ENCODE measurements at regions not wholly inside any gene's neighbourhood (a gene's known extent, or its start where the extent isn't known, plus 50 kb on each side); places are given as distances from the start of the nearest gene placed in this dataset.

DNA sequence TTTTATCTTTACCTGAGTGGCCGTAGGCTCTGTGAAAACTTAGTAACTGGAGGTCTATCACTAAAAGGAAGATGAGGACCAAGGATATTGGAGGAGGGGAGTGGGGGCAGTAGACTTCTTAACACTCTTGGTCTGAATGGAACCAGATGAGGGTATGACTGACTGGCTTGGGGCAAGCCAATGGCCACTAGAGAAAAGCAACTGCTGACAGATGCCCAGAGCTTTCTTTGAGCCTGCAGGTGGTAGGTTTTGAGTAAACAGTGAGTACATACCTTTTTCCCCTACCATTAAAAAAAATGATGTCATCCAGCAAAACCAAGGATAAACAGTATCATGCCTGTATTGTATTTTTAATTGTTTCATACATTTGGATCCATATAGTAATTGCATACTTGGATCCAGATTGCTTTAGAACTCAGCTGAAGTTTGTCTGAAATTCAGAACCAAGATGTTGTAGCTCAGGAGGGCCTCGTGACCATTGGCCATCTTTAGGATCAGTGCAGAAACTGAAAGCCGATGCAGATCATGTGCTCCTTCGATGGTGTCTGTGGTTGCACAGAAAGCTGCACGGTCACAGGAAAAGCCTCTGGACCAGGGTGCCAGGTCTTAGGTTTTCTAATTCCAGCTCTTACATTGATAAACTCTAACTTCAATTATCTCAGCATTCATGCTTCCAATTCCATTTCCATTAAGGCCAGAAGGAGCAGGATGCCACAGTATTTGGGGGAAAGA lies 131.0 kb downstream of the PDGFRA start:
- TF ChIP-seq, protein P1, sequence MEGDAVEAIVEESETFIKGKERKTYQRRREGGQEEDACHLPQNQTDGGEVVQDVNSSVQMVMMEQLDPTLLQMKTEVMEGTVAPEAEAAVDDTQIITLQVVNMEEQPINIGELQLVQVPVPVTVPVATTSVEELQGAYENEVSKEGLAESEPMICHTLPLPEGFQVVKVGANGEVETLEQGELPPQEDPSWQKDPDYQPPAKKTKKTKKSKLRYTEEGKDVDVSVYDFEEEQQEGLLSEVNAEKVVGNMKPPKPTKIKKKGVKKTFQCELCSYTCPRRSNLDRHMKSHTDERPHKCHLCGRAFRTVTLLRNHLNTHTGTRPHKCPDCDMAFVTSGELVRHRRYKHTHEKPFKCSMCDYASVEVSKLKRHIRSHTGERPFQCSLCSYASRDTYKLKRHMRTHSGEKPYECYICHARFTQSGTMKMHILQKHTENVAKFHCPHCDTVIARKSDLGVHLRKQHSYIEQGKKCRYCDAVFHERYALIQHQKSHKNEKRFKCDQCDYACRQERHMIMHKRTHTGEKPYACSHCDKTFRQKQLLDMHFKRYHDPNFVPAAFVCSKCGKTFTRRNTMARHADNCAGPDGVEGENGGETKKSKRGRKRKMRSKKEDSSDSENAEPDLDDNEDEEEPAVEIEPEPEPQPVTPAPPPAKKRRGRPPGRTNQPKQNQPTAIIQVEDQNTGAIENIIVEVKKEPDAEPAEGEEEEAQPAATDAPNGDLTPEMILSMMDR (IDR thresholded peaks at IDR 0.05) = no peak
- no peak for TF ChIP-seq EZH2 (IDR thresholded peaks at IDR 0.05)
- TF ChIP-seq EZH2phosphoT487 (IDR thresholded peaks at IDR 0.05) = no peak

Measured in neural progenitor cell (in vitro differentiated cells).